GM11168 (cell line): ENCODE measurements at regions not wholly inside any gene's neighbourhood (a gene's known extent, or its start where the extent isn't known, plus 50 kb on each side); places are given as distances from the start of the nearest gene placed in this dataset.
"Not testable (repeated sequence)": the region's sequence is repeated elsewhere in the genome, so short reads cannot be mapped to it uniquely, and the experiment has no call there.

Experiments used
- in situ Hi-C: fragments of 300-500 bp; cut with MboI; formaldehyde crosslinking; loops from one replicate; pipeline ENCODE4 v1.12.0; 2022; ENCODE audit warnings: low sequenced_read_pairs; ENCODE audit not compliant: unreplicated experiment

GRCh38 chr5:135106610-135107471 lies 72.8 kb upstream of the PITX1 start:
- in situ Hi-C loops: no loop called here

- in situ Hi-C loops: no loop called here
Measured at GRCh38 chr5:135106136-135106535, 72.1 kb upstream of the PITX1 start.

DNA sequence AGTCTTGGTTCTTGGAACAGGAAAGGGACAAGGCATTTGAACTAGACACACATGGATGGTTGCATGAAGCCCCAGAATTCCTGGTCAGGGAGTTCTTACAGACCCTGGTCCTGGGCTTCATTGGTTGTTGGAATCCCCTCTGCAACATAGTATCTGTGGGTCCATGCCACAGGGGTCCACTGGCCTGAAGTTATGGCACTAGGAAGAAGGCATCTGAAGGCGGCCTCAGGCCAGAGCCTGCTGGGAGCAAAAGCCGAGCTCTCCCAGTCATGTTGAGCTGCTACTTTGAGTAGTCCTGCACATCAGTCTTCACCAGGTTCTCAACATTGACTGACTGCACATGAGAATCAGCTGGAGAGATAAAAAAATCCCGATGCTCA lies 71.1 kb upstream of the PITX1 start:
- in situ Hi-C loops: no loop called here

GRCh38 chr5:135103575-135103853 lies 69.5 kb upstream of the PITX1 start:
- in situ Hi-C loops: no loop called here

- in situ Hi-C loops: no loop called here
Measured at GRCh38 chr5:135102716-135103574, 68.9 kb upstream of the PITX1 start.

DNA sequence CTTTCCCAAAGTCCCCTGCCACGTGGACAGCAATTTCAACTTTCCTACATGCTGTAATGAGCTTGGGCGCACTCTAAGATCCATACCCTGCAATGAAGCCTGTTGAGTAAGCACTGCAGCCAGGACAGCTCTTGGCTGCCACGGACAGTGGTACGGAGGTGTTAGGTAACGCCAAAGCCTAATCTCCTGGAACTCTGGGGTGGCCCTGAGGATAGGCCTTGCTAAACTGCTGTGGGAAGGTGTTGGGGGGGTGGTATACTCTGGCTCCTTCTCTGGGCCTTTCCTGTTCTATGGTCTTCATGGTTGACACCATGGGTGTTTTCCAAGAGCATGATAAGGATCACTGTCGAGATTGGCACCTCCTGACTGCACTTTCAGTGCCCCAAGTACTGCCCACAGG lies 66.4 kb upstream of the PITX1 start:
- in situ Hi-C loops: no loop called here

GRCh38 chr5:135100011-135100410 lies 66.0 kb upstream of the PITX1 start:
- in situ Hi-C loops: no loop called here

DNA sequence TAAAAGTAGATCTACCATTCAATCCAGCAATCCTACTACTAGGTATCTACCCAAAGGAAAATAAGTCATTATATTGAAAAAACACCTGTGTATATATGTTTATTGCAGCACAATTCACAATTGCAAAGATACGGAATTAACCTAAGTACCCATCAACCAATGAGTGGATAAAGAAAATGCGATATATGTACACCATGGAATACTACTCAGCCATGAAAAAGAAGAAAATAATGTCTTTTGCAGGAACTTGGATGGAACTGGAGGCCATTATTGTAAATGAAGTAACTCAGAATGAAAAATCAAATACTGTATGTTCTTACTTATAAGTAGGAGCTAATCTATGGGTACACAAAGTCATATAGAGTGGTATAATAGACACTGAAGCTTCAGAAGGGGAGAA lies 63.4 kb upstream of the PITX1 start:
- in situ Hi-C loops: no loop called here

- in situ Hi-C loops: no loop called here
Measured at GRCh38 chr5:135095871-135096270, 61.8 kb upstream of the PITX1 start.

GRCh38 chr5:135095052-135095715 lies 61.2 kb upstream of the PITX1 start:
- in situ Hi-C loops: no loop called here

- in situ Hi-C loops: no loop called here
Measured at GRCh38 chr5:135094339-135095051, 60.5 kb upstream of the PITX1 start.

- in situ Hi-C loops: not testable (repeated sequence)
Measured at GRCh38 chr5:135093483-135093882, 59.5 kb upstream of the PITX1 start.

DNA sequence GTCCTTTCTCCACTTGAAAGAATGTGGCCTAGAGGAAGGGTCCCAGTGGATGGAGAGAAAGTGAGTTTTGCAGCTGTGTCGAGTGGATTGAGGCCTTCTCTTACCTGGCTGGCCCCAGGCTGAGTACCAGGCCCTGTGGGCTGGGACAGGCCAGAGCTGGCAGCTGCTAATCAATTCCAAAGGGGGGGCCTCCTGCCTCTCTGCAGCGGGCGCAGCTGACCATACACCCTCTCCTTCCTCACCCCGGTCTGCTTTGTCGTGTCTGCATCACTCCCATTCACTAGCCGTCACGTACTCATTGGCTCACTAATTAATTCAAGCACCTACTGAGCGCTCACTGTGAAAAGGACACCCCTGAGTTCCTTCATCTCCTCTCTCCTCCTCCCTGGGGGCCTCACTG lies 58.4 kb upstream of the PITX1 start:
- in situ Hi-C loops: no loop called here

DNA sequence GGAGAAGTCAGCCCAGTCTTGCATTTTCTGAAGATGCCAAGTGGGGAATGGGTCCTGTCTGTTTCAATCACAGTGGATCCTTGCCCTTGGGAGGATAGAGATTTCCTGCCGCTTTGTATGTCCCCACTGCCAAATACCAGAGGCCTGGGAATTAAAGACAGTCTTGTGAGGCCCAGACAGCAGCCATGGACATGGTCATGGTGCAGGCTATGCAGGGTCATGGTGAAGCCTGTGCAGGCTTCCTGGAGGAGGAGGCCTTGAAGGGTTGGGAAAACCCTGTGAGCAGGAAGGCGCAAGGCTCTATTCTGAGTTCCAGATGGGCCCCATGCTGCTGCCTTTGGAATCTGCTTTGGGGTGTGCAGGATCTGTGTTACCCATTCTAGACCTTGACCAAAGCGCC lies 57.3 kb upstream of the PITX1 start:
- in situ Hi-C loops: no loop called here

- in situ Hi-C loops: no loop called here
Measured at GRCh38 chr5:135089912-135090311, 55.9 kb upstream of the PITX1 start.

GRCh38 chr5:135088911-135089310 lies 54.9 kb upstream of the PITX1 start:
- in situ Hi-C loops: no loop called here

GRCh38 chr5:135087950-135088349 lies 53.9 kb upstream of the PITX1 start:
- in situ Hi-C loops: no loop called here

DNA sequence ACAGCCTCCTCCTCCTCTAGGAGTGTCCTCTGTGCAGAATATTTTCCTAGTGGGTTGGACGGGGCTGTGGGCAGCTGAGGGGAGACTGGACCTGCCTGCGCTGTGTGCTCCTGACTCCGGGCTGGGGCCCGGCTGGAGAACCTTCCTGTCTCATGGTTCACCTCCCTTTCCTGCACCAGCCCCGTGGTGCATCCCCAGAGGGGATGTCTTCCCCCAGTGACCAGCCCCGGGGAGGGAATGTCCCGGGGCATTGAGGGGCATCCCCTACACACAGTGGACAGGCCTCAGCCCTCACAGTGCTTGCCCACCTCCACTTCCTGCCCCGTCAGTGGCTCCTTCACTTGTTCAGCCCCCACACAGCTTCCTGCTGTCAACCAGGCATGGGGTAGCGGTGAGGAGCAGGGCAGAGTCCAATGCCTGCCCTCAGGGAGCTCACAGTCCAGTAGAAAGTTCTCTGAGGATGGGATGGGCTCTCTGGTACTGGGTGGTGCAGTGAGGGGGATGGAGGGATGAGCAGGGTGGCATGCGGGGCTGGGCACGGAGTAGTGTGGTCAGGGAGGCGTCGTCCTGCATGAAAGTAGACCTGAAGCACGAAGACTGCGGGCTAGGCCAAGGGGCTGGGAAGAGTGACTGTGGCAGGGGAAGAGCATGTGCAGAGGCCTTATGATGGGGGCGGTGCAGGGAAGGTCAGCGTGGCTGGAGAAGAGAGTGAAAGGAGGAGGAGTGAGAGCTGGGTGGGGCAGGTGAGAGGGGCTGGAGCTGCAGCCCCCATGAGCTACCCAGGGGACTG lies 52.1 kb upstream of the PITX1 start:
- in situ Hi-C loops: no loop called here

DNA sequence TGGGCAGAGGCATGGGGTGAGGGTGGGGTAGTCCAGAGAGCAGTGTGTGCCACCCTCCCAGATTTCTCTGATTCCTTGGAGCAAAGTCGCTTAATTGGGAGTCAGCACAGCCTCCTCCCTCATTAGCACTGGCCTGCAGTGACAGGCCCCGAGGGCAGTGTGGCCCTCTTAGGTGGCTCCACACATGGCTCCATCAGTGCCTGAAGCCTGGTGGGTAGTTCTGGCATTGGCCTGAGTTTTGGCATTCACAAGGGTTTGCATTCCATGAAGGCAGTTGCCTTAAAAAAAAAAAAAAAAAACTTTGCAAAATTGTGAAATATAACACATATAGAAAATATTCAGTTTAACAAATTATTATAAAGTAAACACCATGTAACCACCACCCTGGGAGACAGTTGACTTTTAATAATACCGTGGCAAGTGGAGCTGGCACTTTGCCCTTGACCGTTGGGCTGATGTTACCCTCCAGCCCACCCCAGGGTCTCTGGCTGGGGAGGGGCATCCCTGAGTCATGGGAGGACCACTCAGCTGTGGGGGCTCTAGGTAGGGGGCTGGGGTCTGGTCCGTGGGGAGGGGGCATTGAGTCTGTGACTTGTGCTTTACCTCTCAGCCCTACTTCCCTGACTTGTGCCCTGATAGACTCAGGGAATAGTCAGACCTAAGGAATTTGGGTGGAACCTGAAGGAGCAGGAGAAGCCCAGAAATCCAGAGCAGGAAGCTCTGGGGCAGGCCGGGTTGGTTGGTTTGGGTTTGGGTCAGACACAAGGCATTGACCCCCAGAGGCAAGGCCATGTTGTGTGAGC lies 51.3 kb upstream of the PITX1 start:
- in situ Hi-C loops: no loop called here
